ENCODE measurements at regions not wholly inside any gene's neighbourhood (a gene's known extent, or its start where the extent isn't known, plus 50 kb on each side); places are given as distances from the start of the nearest gene placed in this dataset.

- H3K9me3 ChIP-seq (replicated peaks; ENCODE audit: low read length) = no peaks in the 10 kb centered on the region
- H3K4me3 ChIP-seq (ENCODE audit: low read length) = no peak overlapping the region
- H3K27me3 ChIP-seq (ENCODE audit: control insufficient read depth, insufficient read depth, low read length) = no peaks in the 10 kb centered on the region
- H3K36me3 ChIP-seq (ENCODE audit: insufficient read depth, low read length) = no peaks in the 10 kb centered on the region
- no peak overlapping the region for H3K4me2 ChIP-seq (ENCODE audit: low read length)
- H3K4me1 ChIP-seq (ENCODE audit: control insufficient read depth, insufficient read depth, low read length) = peaks cover 5% of the 10 kb centered on the region
- H3K9ac ChIP-seq (ENCODE audit: low read depth, low read length) = no peak overlapping the region
These were observed 758.2 kb downstream of the TLE1 start for GRCh38 chr9:80931163-80931562.

- Histone ChIP-seq H3K4me1 (ENCODE audit: control insufficient read depth, insufficient read depth, low read length) (peaks cover 5% of the 10 kb centered on the region), H3K4me2 (ENCODE audit: low read length) (no peak overlapping the region)
These were observed 760.6 kb downstream of the TLE1 start for GRCh38 chr9:80928697-80929096.

DNA sequence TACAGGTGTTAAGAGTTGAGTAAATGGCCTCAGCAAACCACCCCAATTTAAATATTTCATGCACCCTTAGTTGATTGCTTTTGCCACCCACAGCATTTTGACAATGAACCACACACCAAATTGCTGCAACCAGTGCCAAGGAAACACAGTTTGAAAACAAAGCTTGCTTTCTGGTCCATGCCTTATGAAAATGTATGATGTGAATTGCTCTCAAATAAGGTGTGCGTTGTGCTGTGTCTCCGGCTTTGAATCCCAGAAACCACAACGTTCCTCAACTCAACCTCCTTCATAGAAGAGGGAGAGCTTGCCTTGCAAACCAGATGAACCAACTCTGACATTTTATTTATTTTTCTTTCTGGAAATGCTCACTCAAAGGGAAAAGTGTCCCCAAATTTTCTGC lies 762.7 kb downstream of the TLE1 start:
- H3K36me3 ChIP-seq (ENCODE audit: insufficient read depth, low read length) = no peaks in the 10 kb centered on the region
- no peaks in the 10 kb centered on the region for H3K9me3 ChIP-seq (replicated peaks; ENCODE audit: low read length)
- no peaks in the 10 kb centered on the region for H3K27me3 ChIP-seq (ENCODE audit: control insufficient read depth, insufficient read depth, low read length)
- H3K4me1 ChIP-seq (ENCODE audit: control insufficient read depth, insufficient read depth, low read length) = peaks cover 5% of the 10 kb centered on the region
- H3K9ac ChIP-seq (ENCODE audit: low read depth, low read length) = no peak overlapping the region
- H3K4me2 ChIP-seq (ENCODE audit: low read length) = no peak overlapping the region
- H3K4me3 ChIP-seq (ENCODE audit: low read length) = no peak overlapping the region

More at GRCh38 chr9:80928697-80929096, 760.6 kb downstream of the TLE1 start:
- Histone ChIP-seq H3K27me3 (ENCODE audit: control insufficient read depth, insufficient read depth, low read length) (no peaks in the 10 kb centered on the region), H3K4me3 (ENCODE audit: low read length) (no peak overlapping the region), H3K36me3 (ENCODE audit: insufficient read depth, low read length) (no peaks in the 10 kb centered on the region), H3K9me3 (replicated peaks; ENCODE audit: low read length) (no peaks in the 10 kb centered on the region), H3K9ac (ENCODE audit: low read depth, low read length) (no peak overlapping the region)

GRCh38 chr9:80922544-80922943 lies 766.8 kb downstream of the TLE1 start:
- Histone ChIP-seq H3K4me2 (ENCODE audit: low read length) (no peak overlapping the region), H3K4me3 (ENCODE audit: low read length) (no peak overlapping the region), H3K9me3 (replicated peaks; ENCODE audit: low read length) (no peaks in the 10 kb centered on the region), H3K4me1 (ENCODE audit: control insufficient read depth, insufficient read depth, low read length) (no peaks in the 10 kb centered on the region), H3K27me3 (ENCODE audit: control insufficient read depth, insufficient read depth, low read length) (no peaks in the 10 kb centered on the region), H3K9ac (ENCODE audit: low read depth, low read length) (no peak overlapping the region), H3K36me3 (ENCODE audit: insufficient read depth, low read length) (no peaks in the 10 kb centered on the region)

GRCh38 chr9:80906728-80907127 lies 782.6 kb downstream of the TLE1 start:
- no peak overlapping the region for H3K4me3 ChIP-seq (ENCODE audit: low read length)
- no peak overlapping the region for H3K4me2 ChIP-seq (ENCODE audit: low read length)
- H3K9ac ChIP-seq (ENCODE audit: low read depth, low read length) = no peak overlapping the region
- H3K27me3 ChIP-seq (ENCODE audit: control insufficient read depth, insufficient read depth, low read length) = no peaks in the 10 kb centered on the region
- no peaks in the 10 kb centered on the region for H3K36me3 ChIP-seq (ENCODE audit: insufficient read depth, low read length)
- no peaks in the 10 kb centered on the region for H3K4me1 ChIP-seq (ENCODE audit: control insufficient read depth, insufficient read depth, low read length)
- no peaks in the 10 kb centered on the region for H3K9me3 ChIP-seq (replicated peaks; ENCODE audit: low read length)

DNA sequence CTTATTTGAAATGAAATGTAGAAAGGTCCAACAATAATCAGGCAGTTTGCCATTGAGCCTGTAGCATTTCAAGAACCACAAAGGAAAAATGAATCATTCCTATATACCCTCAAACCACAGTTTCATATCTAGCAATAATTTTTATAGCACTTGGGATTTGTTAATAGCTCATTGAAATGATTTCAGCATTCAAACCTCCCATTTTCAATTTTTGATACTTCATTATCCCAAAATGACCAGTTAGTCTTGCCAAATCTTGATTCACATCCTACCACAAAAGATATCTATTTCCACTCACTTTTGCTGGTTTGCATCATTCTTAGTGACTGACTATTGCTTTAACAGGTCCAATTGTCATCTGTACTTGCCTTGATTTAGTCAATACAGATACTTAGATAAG lies 790.1 kb downstream of the TLE1 start:
- H3K4me3 ChIP-seq (ENCODE audit: low read length) = no peak overlapping the region
- H3K9ac ChIP-seq (ENCODE audit: low read depth, low read length) = no peak overlapping the region
- H3K4me2 ChIP-seq (ENCODE audit: low read length) = no peak overlapping the region
- no peaks in the 10 kb centered on the region for H3K27me3 ChIP-seq (ENCODE audit: control insufficient read depth, insufficient read depth, low read length)
- no peaks in the 10 kb centered on the region for H3K36me3 ChIP-seq (ENCODE audit: insufficient read depth, low read length)
- H3K4me1 ChIP-seq (ENCODE audit: control insufficient read depth, insufficient read depth, low read length) = peaks cover 12% of the 10 kb centered on the region
- no peaks in the 10 kb centered on the region for H3K9me3 ChIP-seq (replicated peaks; ENCODE audit: low read length)

DNA sequence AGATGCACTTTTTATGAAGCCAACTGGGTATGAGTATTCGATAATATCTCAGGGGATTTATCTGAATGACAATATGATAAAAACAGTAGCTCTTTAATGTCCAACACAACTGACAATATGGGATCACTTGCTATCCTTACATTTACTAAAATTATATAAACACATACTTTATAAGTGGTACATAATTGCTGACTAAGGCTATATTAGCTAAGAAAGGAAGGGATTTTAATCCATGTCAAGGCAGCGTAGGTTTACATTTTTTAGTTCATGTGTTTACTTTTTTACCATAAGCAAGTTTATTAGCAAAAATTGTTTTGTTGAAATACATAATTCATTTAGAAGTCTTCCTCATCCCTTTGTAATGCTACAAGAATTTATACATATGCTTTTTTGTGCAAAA lies 796.2 kb downstream of the TLE1 start:
- H3K9ac ChIP-seq (ENCODE audit: low read depth, low read length) = no peak overlapping the region
- H3K36me3 ChIP-seq (ENCODE audit: insufficient read depth, low read length) = no peaks in the 10 kb centered on the region
- no peaks in the 10 kb centered on the region for H3K4me1 ChIP-seq (ENCODE audit: control insufficient read depth, insufficient read depth, low read length)
- no peak overlapping the region for H3K4me2 ChIP-seq (ENCODE audit: low read length)
- no peak overlapping the region for H3K4me3 ChIP-seq (ENCODE audit: low read length)
- H3K9me3 ChIP-seq (replicated peaks; ENCODE audit: low read length) = no peaks in the 10 kb centered on the region
- no peaks in the 10 kb centered on the region for H3K27me3 ChIP-seq (ENCODE audit: control insufficient read depth, insufficient read depth, low read length)

DNA sequence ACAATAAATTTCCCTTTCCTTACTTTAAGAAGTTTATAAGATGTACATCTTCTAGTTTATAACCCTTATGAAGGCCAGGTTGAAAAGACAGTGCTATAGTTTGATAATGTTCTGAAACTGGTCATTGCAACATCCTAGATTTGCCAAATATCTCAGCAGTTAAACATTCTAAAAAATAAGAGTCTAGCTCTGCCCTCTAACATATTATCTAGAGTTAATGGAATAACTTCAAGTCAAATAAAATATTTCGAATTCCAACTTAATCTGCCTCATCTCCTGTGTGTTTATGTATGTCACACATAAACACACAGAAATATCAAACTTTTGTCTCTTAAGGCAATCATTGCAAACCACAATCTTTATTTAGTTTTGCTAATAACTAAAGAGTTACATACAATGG lies 796.6 kb downstream of the TLE1 start:
- Histone ChIP-seq H3K4me2 (ENCODE audit: low read length) (no peak overlapping the region), H3K27me3 (ENCODE audit: control insufficient read depth, insufficient read depth, low read length) (no peaks in the 10 kb centered on the region), H3K4me1 (ENCODE audit: control insufficient read depth, insufficient read depth, low read length) (no peaks in the 10 kb centered on the region), H3K9me3 (replicated peaks; ENCODE audit: low read length) (no peaks in the 10 kb centered on the region), H3K36me3 (ENCODE audit: insufficient read depth, low read length) (no peaks in the 10 kb centered on the region), H3K9ac (ENCODE audit: low read depth, low read length) (no peak overlapping the region), H3K4me3 (ENCODE audit: low read length) (no peak overlapping the region)

- H3K4me2 ChIP-seq (ENCODE audit: low read length) = no peak overlapping the region
- no peaks in the 10 kb centered on the region for H3K36me3 ChIP-seq (ENCODE audit: insufficient read depth, low read length)
- no peak overlapping the region for H3K9ac ChIP-seq (ENCODE audit: low read depth, low read length)
- no peaks in the 10 kb centered on the region for H3K27me3 ChIP-seq (ENCODE audit: control insufficient read depth, insufficient read depth, low read length)
- H3K4me3 ChIP-seq (ENCODE audit: low read length) = no peak overlapping the region
- no peaks in the 10 kb centered on the region for H3K9me3 ChIP-seq (replicated peaks; ENCODE audit: low read length)
- H3K4me1 ChIP-seq (ENCODE audit: control insufficient read depth, insufficient read depth, low read length) = no peaks in the 10 kb centered on the region
These were observed 799.2 kb downstream of the TLE1 start for GRCh38 chr9:80890124-80890523.

GRCh38 chr9:80885894-80886293 lies 803.5 kb downstream of the TLE1 start:
- Histone ChIP-seq H3K4me1 (ENCODE audit: control insufficient read depth, insufficient read depth, low read length) (no peaks in the 10 kb centered on the region), H3K4me3 (ENCODE audit: low read length) (no peak overlapping the region), H3K4me2 (ENCODE audit: low read length) (no peak overlapping the region), H3K27me3 (ENCODE audit: control insufficient read depth, insufficient read depth, low read length) (no peaks in the 10 kb centered on the region), H3K9me3 (replicated peaks; ENCODE audit: low read length) (no peaks in the 10 kb centered on the region), H3K9ac (ENCODE audit: low read depth, low read length) (no peak overlapping the region), H3K36me3 (ENCODE audit: insufficient read depth, low read length) (no peaks in the 10 kb centered on the region)

- Histone ChIP-seq H3K4me1 (ENCODE audit: control insufficient read depth, insufficient read depth, low read length) (no peaks in the 10 kb centered on the region), H3K36me3 (ENCODE audit: insufficient read depth, low read length) (no peaks in the 10 kb centered on the region), H3K9ac (ENCODE audit: low read depth, low read length) (no peak overlapping the region), H3K4me3 (ENCODE audit: low read length) (no peak overlapping the region), H3K9me3 (replicated peaks; ENCODE audit: low read length) (no peaks in the 10 kb centered on the region), H3K27me3 (ENCODE audit: control insufficient read depth, insufficient read depth, low read length) (no peaks in the 10 kb centered on the region), H3K4me2 (ENCODE audit: low read length) (no peak overlapping the region)
These were observed 805.3 kb downstream of the TLE1 start for GRCh38 chr9:80883826-80884579.

GRCh38 chr9:80883426-80883825 lies 805.9 kb downstream of the TLE1 start:
- H3K4me2 ChIP-seq (ENCODE audit: low read length) = no peak overlapping the region

More at GRCh38 chr9:80883426-80883825, 805.9 kb downstream of the TLE1 start:
- Histone ChIP-seq H3K9me3 (replicated peaks; ENCODE audit: low read length) (no peaks in the 10 kb centered on the region), H3K4me1 (ENCODE audit: control insufficient read depth, insufficient read depth, low read length) (no peaks in the 10 kb centered on the region), H3K9ac (ENCODE audit: low read depth, low read length) (no peak overlapping the region), H3K36me3 (ENCODE audit: insufficient read depth, low read length) (no peaks in the 10 kb centered on the region), H3K27me3 (ENCODE audit: control insufficient read depth, insufficient read depth, low read length) (no peaks in the 10 kb centered on the region), H3K4me3 (ENCODE audit: low read length) (no peak overlapping the region)
